NCI-H2171 (cell line): ENCODE measurements at regions not wholly inside any gene's neighbourhood (a gene's known extent, or its start where the extent isn't known, plus 50 kb on each side); places are given as distances from the start of the nearest gene placed in this dataset.

Experiments
- DNase-seq: peaks from one replicate; lab custom pipeline; 2025; lab: John Stamatoyannopoulos, UW

GRCh38 chr5:71865665-71866320, 146.7 kb downstream of the CARTPT start:
- no peak for DNase-seq

GRCh38 chr5:71872311-71872864, 153.3 kb downstream of the CARTPT start:
- no peak for DNase-seq

GRCh38 chr5:71873191-71873591, 154.1 kb downstream of the CARTPT start:
- DNase-seq: peak; percentile 74

- DNase-seq: no peak
Observed at GRCh38 chr5:71874521-71874920, 155.4 kb downstream of the CARTPT start.

- no peak for DNase-seq
Observed at GRCh38 chr5:71877511-71877910, 158.4 kb downstream of the CARTPT start.

GRCh38 chr5:71880536-71880935, 161.5 kb downstream of the CARTPT start:
- DNase-seq: no peak

GRCh38 chr5:71882826-71883741, 164.0 kb downstream of the CARTPT start:
- no peak for DNase-seq

- no peak for DNase-seq
Observed at GRCh38 chr5:71883742-71884103, 164.6 kb downstream of the CARTPT start.

- DNase-seq: no peak
Observed at GRCh38 chr5:71884926-71885325, 165.9 kb downstream of the CARTPT start.

- DNase-seq: no peak
Observed at GRCh38 chr5:71886406-71886805, 167.3 kb downstream of the CARTPT start.

GRCh38 chr5:71887680-71888079, 168.6 kb downstream of the CARTPT start:
- no peak for DNase-seq

GRCh38 chr5:71891406-71891805, 172.3 kb downstream of the CARTPT start:
- no peak for DNase-seq

GRCh38 chr5:71891856-71892255, 172.8 kb downstream of the CARTPT start:
- DNase-seq: no peak

GRCh38 chr5:71892641-71893365, 173.7 kb downstream of the CARTPT start:
- DNase-seq: no peak

GRCh38 chr5:71893451-71893850, 174.4 kb downstream of the CARTPT start:
- DNase-seq: no peak

GRCh38 chr5:71894091-71894490, 175.0 kb downstream of the CARTPT start:
- no peak for DNase-seq

- DNase-seq: no peak
Observed at GRCh38 chr5:71895546-71895945, 176.5 kb downstream of the CARTPT start.

GRCh38 chr5:71899865-71900342, 180.8 kb downstream of the CARTPT start:
- no peak for DNase-seq

- no peak for DNase-seq
Observed at GRCh38 chr5:71903808-71904207, 184.7 kb downstream of the CARTPT start.

GRCh38 chr5:71904852-71905251, 185.8 kb downstream of the CARTPT start:
- DNase-seq: no peak

GRCh38 chr5:71905834-71906711, 187.0 kb downstream of the CARTPT start:
- no peak for DNase-seq
